SU-DHL-6 (cell line): ENCODE measurements at regions not wholly inside any gene's neighbourhood (a gene's known extent, or its start where the extent isn't known, plus 50 kb on each side); places are given as distances from the start of the nearest gene placed in this dataset.

Experiments used
- EZH2phosphoT487 ChIP-seq: fragments of 200-600 bp; sonication (generic), shearing (Covaris generic); conservative IDR thresholded peaks from 2 replicates; pipeline ENCODE4 v1.6.1; 2018; ENCODE audit warnings: mild to moderate bottlenecking, antibody characterized with exemption, low read length, moderate library complexity, mixed read lengths
- TF ChIP-seq, protein P1 (sequence below): fragments of 200-600 bp; sonication (generic); IDR thresholded peaks from one replicate; pipeline ENCODE4 v1.5.1; 2017; ENCODE audit warnings: antibody characterized with exemption, mild to moderate bottlenecking, low read length, moderate library complexity; ENCODE audit not compliant: insufficient read depth, poor library complexity, severe bottlenecking

GRCh38 chr1:67556297-67556900, 126.2 kb upstream of the SERBP1 start:
- TF ChIP-seq, protein P1, sequence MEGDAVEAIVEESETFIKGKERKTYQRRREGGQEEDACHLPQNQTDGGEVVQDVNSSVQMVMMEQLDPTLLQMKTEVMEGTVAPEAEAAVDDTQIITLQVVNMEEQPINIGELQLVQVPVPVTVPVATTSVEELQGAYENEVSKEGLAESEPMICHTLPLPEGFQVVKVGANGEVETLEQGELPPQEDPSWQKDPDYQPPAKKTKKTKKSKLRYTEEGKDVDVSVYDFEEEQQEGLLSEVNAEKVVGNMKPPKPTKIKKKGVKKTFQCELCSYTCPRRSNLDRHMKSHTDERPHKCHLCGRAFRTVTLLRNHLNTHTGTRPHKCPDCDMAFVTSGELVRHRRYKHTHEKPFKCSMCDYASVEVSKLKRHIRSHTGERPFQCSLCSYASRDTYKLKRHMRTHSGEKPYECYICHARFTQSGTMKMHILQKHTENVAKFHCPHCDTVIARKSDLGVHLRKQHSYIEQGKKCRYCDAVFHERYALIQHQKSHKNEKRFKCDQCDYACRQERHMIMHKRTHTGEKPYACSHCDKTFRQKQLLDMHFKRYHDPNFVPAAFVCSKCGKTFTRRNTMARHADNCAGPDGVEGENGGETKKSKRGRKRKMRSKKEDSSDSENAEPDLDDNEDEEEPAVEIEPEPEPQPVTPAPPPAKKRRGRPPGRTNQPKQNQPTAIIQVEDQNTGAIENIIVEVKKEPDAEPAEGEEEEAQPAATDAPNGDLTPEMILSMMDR, result no peak
- TF ChIP-seq EZH2phosphoT487, result no peak
